Cardiac fibroblast (primary cell): ENCODE measurements at regions not wholly inside any gene's neighbourhood (a gene's known extent, or its start where the extent isn't known, plus 50 kb on each side); places are given as distances from the start of the nearest gene placed in this dataset.

Source experiments
- DNase-seq, 2 donors: peaks; one replicate each; pipeline versions ENCODE4 v3.0.0 to v3.0.0-alpha.2; 2010; ENCODE audit warnings: low read depth in 2 of 2
- H3K4me3 ChIP-seq, 2 donors: replicated peaks in 1 of 2; 1 replicate in 1 of 2; 2 replicates in 1 of 2; pipeline ENCODE4 v1.5.1; 2011; ENCODE audit warnings: low read depth in 2 of 2, low read length in 2 of 2, mild to moderate bottlenecking in 2 of 2, moderate library complexity in 1 of 2
- CTCF ChIP-seq: IDR thresholded peaks from one replicate; pipeline ENCODE4 v1.5.1; 2011; ENCODE audit warnings: low read depth, mild to moderate bottlenecking, low read length, inconsistent platforms

- DNase-seq: no peak
- TF ChIP-seq CTCF: no peak
- H3K4me3 ChIP-seq: no peak overlapping the region
Measured at GRCh38 chr14:82309199-82309598, 775.5 kb upstream of the SEL1L start.

DNA sequence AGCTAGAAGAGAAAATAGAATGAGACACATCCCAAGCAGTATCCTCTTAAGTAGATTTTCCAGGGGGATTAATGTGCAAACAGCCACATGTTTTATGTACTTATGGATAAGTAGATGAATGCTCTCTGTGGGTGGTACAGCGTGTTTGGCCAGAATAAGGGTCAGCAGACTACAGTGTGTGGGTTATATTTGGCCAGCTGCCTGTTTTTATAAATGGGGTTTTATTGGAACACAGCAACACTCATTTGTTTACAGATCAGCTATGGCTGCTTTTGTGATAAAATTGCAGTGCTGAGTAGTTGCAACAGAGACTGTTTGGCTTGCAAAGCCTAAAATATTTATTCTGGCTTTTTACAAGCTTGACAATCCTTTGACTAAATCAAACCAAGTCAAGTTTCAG is 780.2 kb upstream of the SEL1L start:
- no peak for DNase-seq
- no peak overlapping the region for H3K4me3 ChIP-seq
- no peak for TF ChIP-seq CTCF

DNA sequence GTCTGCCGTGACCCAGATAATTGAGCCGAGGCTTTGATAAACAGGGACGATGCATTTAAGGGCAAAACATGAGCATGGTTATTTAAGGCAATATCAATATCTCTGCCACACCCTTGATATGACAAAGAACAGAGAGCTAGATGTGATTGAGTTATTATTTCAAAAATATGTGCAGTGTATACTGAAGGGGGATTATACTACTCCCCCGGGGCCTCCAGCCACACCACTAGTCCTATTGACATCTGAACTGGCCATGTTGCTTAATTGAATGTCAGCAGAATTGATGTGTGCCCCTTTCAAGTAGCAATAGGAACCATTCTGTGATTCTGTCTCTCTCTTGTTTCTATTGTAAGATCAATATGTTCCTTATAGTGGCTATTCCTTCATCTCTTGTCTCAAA is 794.8 kb upstream of the SEL1L start:
- TF ChIP-seq CTCF: no peak
- DNase-seq: no peak
- no peak overlapping the region for H3K4me3 ChIP-seq

- DNase-seq: no peak
- no peak for TF ChIP-seq CTCF
- H3K4me3 ChIP-seq: no peak overlapping the region
Measured at GRCh38 chr14:82341261-82341810, 807.7 kb upstream of the SEL1L start.

DNA sequence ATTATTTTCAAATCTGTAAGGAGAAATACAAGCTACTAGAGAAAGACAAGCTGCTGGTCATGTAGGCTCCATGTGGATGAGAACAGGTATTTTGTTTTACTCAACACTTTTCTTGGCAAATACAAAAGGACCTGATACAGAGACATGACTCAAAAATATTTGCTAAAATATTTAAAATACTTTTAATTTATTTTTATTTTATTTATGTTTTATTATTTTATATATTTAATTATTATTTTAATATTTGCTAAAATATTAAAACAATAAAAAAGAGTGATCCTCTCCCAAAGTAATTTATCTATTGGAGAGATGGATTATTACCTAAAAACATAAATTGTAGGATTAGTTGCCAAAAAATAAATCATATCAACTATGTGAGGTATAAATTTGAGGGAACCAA is 808.9 kb upstream of the SEL1L start:
- no peak overlapping the region for H3K4me3 ChIP-seq
- no peak for TF ChIP-seq CTCF
- DNase-seq: no peak

DNA sequence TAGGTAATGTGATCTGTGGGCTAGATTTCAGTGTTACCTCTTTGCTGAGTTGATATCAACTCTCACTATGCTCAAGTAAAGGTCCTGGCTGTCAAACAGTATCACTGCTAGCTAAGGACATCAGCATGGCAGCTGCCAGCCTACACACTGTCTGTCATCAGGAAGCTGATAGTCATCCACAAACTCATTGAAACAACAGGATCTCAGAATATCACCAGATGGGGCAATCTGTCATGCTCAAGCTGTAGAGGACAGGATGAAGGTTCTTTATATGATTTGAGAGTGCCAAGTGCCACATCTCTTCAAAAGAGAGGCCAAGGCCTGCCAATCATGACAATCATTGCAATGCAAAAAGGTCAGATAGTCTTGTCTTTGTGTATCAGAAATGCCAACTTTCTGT is 811.5 kb upstream of the SEL1L start:
- no peak for DNase-seq
- no peak for TF ChIP-seq CTCF
- H3K4me3 ChIP-seq: no peak overlapping the region

GRCh38 chr14:82354126-82354525 is 820.5 kb upstream of the SEL1L start:
- no peak for TF ChIP-seq CTCF
- no peak overlapping the region for H3K4me3 ChIP-seq
- no peak for DNase-seq
